ENCODE measurements at regions not wholly inside any gene's neighbourhood (a gene's known extent, or its start where the extent isn't known, plus 50 kb on each side); places are given as distances from the start of the nearest gene placed in this dataset.

GRCh38 chr4:11544211-11544610, 115.5 kb upstream of the HS3ST1 start:
- Histone ChIP-seq H3K4me1 (ENCODE audit: control insufficient read depth, insufficient read depth, low read length) (peaks cover 10% of the 10 kb centered on the region), H3K36me3 (ENCODE audit: control insufficient read depth, insufficient read depth, low read length) (no peaks in the 10 kb centered on the region), H3K9me3 (ENCODE audit: control insufficient read depth, low read depth, low read length) (no peaks in the 10 kb centered on the region), H3K4me3 (ENCODE audit: low read length) (no peak overlapping the region), H3K27ac (ENCODE audit: low read length) (peak overlapping the region; percentile 60), H3K27me3 (ENCODE audit: control insufficient read depth, insufficient read depth, low read length) (no peaks in the 10 kb centered on the region)
- no peak for DNase-seq

GRCh38 chr4:11543706-11544105, 115.0 kb upstream of the HS3ST1 start:
- Histone ChIP-seq H3K27me3 (ENCODE audit: control insufficient read depth, insufficient read depth, low read length) (no peaks in the 10 kb centered on the region), H3K27ac (ENCODE audit: low read length) (peak overlapping the region; percentile 60), H3K4me3 (ENCODE audit: low read length) (no peak overlapping the region), H3K36me3 (ENCODE audit: control insufficient read depth, insufficient read depth, low read length) (no peaks in the 10 kb centered on the region), H3K4me1 (ENCODE audit: control insufficient read depth, insufficient read depth, low read length) (peaks cover 8% of the 10 kb centered on the region), H3K9me3 (ENCODE audit: control insufficient read depth, low read depth, low read length) (no peaks in the 10 kb centered on the region)
- 17% methylated on average over 1 of the region's 2 CpGs for WGBS (ENCODE audit: insufficient coverage, low lambda C conversion rate)
- DNase-seq: peak; percentile 38 to 70

GRCh38 chr4:11542952-11543351, 114.3 kb upstream of the HS3ST1 start:
- Histone ChIP-seq H3K27me3 (ENCODE audit: control insufficient read depth, insufficient read depth, low read length) (no peaks in the 10 kb centered on the region), H3K4me3 (ENCODE audit: low read length) (no peak overlapping the region), H3K27ac (ENCODE audit: low read length) (no peak overlapping the region), H3K4me1 (ENCODE audit: control insufficient read depth, insufficient read depth, low read length) (peaks cover 5% of the 10 kb centered on the region), H3K36me3 (ENCODE audit: control insufficient read depth, insufficient read depth, low read length) (no peaks in the 10 kb centered on the region), H3K9me3 (ENCODE audit: control insufficient read depth, low read depth, low read length) (no peaks in the 10 kb centered on the region)
- no CpG with 5 or more reads among the region's 2 CpGs for WGBS (ENCODE audit: insufficient coverage, low lambda C conversion rate)
- no peak for DNase-seq

- no peaks in the 10 kb centered on the region for H3K9me3 ChIP-seq (ENCODE audit: control insufficient read depth, low read depth, low read length)
- H3K4me3 ChIP-seq (ENCODE audit: low read length): no peak overlapping the region
- DNase-seq: no peak
- H3K27ac ChIP-seq (ENCODE audit: low read length): no peak overlapping the region
- no peaks in the 10 kb centered on the region for H3K36me3 ChIP-seq (ENCODE audit: control insufficient read depth, insufficient read depth, low read length)
- WGBS (ENCODE audit: insufficient coverage, low lambda C conversion rate): no CpG with 5 or more reads among the region's 4 CpGs
- H3K27me3 ChIP-seq (ENCODE audit: control insufficient read depth, insufficient read depth, low read length): no peaks in the 10 kb centered on the region
- H3K4me1 ChIP-seq (ENCODE audit: control insufficient read depth, insufficient read depth, low read length): peaks cover 7% of the 10 kb centered on the region
These were observed 109.2 kb upstream of the HS3ST1 start for GRCh38 chr4:11537846-11538245.

- peaks cover 16% of the 10 kb centered on the region for H3K4me1 ChIP-seq (ENCODE audit: control insufficient read depth, insufficient read depth, low read length)
- H3K9me3 ChIP-seq (ENCODE audit: control insufficient read depth, low read depth, low read length): peaks cover 4% of the 10 kb centered on the region
- no peaks in the 10 kb centered on the region for H3K27me3 ChIP-seq (ENCODE audit: control insufficient read depth, insufficient read depth, low read length)
- H3K27ac ChIP-seq (ENCODE audit: low read length): no peak overlapping the region
- no peaks in the 10 kb centered on the region for H3K36me3 ChIP-seq (ENCODE audit: control insufficient read depth, insufficient read depth, low read length)
- H3K4me3 ChIP-seq (ENCODE audit: low read length): no peak overlapping the region
- 89% methylated on average over 1 of the region's 5 CpGs for WGBS (ENCODE audit: insufficient coverage, low lambda C conversion rate)
- DNase-seq: no peak
These were observed 106.6 kb upstream of the HS3ST1 start for GRCh38 chr4:11535333-11535732.

GRCh38 chr4:11534623-11535302, 106.1 kb upstream of the HS3ST1 start:
- Histone ChIP-seq H3K4me3 (ENCODE audit: low read length) (no peak overlapping the region), H3K9me3 (ENCODE audit: control insufficient read depth, low read depth, low read length) (peaks cover 4% of the 10 kb centered on the region), H3K27me3 (ENCODE audit: control insufficient read depth, insufficient read depth, low read length) (no peaks in the 10 kb centered on the region), H3K36me3 (ENCODE audit: control insufficient read depth, insufficient read depth, low read length) (no peaks in the 10 kb centered on the region), H3K4me1 (ENCODE audit: control insufficient read depth, insufficient read depth, low read length) (peaks cover 16% of the 10 kb centered on the region), H3K27ac (ENCODE audit: low read length) (no peak overlapping the region)
- no peak for DNase-seq
- 20% methylated on average over 2 of the region's 2 CpGs for WGBS (ENCODE audit: insufficient coverage, low lambda C conversion rate)

- Histone ChIP-seq H3K4me1 (ENCODE audit: control insufficient read depth, insufficient read depth, low read length) (peaks cover 19% of the 10 kb centered on the region), H3K9me3 (ENCODE audit: control insufficient read depth, low read depth, low read length) (peaks cover 4% of the 10 kb centered on the region), H3K27me3 (ENCODE audit: control insufficient read depth, insufficient read depth, low read length) (no peaks in the 10 kb centered on the region), H3K4me3 (ENCODE audit: low read length) (no peak overlapping the region), H3K27ac (ENCODE audit: low read length) (peak overlapping the region; percentile 30), H3K36me3 (ENCODE audit: control insufficient read depth, insufficient read depth, low read length) (no peaks in the 10 kb centered on the region)
- WGBS (ENCODE audit: insufficient coverage, low lambda C conversion rate): no CpG with 5 or more reads among the region's 2 CpGs
- DNase-seq: peak; percentile 45 to 79
These were observed 103.4 kb upstream of the HS3ST1 start for GRCh38 chr4:11532138-11532537.

GRCh38 chr4:11529625-11530201, 101.0 kb upstream of the HS3ST1 start:
- no peak overlapping the region for H3K4me3 ChIP-seq (ENCODE audit: low read length)
- peak; percentile 84 to 91 for DNase-seq
- H3K9me3 ChIP-seq (ENCODE audit: control insufficient read depth, low read depth, low read length): peaks cover 4% of the 10 kb centered on the region
- WGBS (ENCODE audit: insufficient coverage, low lambda C conversion rate): 60% methylated on average over 1 of the region's 9 CpGs
- peaks cover 12% of the 10 kb centered on the region for H3K4me1 ChIP-seq (ENCODE audit: control insufficient read depth, insufficient read depth, low read length)
- no peaks in the 10 kb centered on the region for H3K36me3 ChIP-seq (ENCODE audit: control insufficient read depth, insufficient read depth, low read length)
- H3K27me3 ChIP-seq (ENCODE audit: control insufficient read depth, insufficient read depth, low read length): no peaks in the 10 kb centered on the region
- peak overlapping the region; percentile 63 for H3K27ac ChIP-seq (ENCODE audit: low read length)

- H3K27ac ChIP-seq (ENCODE audit: low read length): no peak overlapping the region
- WGBS (ENCODE audit: insufficient coverage, low lambda C conversion rate): 100% methylated on average over 1 of the region's 1 CpG
- H3K36me3 ChIP-seq (ENCODE audit: control insufficient read depth, insufficient read depth, low read length): no peaks in the 10 kb centered on the region
- no peaks in the 10 kb centered on the region for H3K9me3 ChIP-seq (ENCODE audit: control insufficient read depth, low read depth, low read length)
- no peak for DNase-seq
- H3K4me3 ChIP-seq (ENCODE audit: low read length): no peak overlapping the region
- no peaks in the 10 kb centered on the region for H3K27me3 ChIP-seq (ENCODE audit: control insufficient read depth, insufficient read depth, low read length)
- peaks cover 4% of the 10 kb centered on the region for H3K4me1 ChIP-seq (ENCODE audit: control insufficient read depth, insufficient read depth, low read length)
These were observed 96.4 kb upstream of the HS3ST1 start for GRCh38 chr4:11525085-11525484.

GRCh38 chr4:11518754-11519153, 90.1 kb upstream of the HS3ST1 start:
- no peaks in the 10 kb centered on the region for H3K36me3 ChIP-seq (ENCODE audit: control insufficient read depth, insufficient read depth, low read length)
- no peak overlapping the region for H3K27ac ChIP-seq (ENCODE audit: low read length)
- no peak overlapping the region for H3K4me3 ChIP-seq (ENCODE audit: low read length)
- no CpG with 5 or more reads among the region's 1 CpG for WGBS (ENCODE audit: insufficient coverage, low lambda C conversion rate)
- H3K9me3 ChIP-seq (ENCODE audit: control insufficient read depth, low read depth, low read length): no peaks in the 10 kb centered on the region
- no peaks in the 10 kb centered on the region for H3K4me1 ChIP-seq (ENCODE audit: control insufficient read depth, insufficient read depth, low read length)
- no peaks in the 10 kb centered on the region for H3K27me3 ChIP-seq (ENCODE audit: control insufficient read depth, insufficient read depth, low read length)
- no peak for DNase-seq
